Skeletal muscle satellite cell (primary cell): ENCODE measurements at regions not wholly inside any gene's neighbourhood (a gene's known extent, or its start where the extent isn't known, plus 50 kb on each side); places are given as distances from the start of the nearest gene placed in this dataset.
A peak's percentile ranks its signal among the peaks of the same experiment; 100 is the strongest.

Source experiments
- H3K27me3 ChIP-seq: 2 replicates; pipeline ENCODE4 v1.7.0; 2013; ENCODE audit warnings: low read length; ENCODE audit not compliant: control insufficient read depth, insufficient read depth
- H3K36me3 ChIP-seq: 2 replicates; pipeline ENCODE4 v1.7.0; 2013; ENCODE audit warnings: mild to moderate bottlenecking, control low read depth, low read length; ENCODE audit not compliant: insufficient read depth
- H3K4me1 ChIP-seq: 2 replicates; pipeline ENCODE4 v1.7.0; 2013; ENCODE audit warnings: low read length; ENCODE audit not compliant: control insufficient read depth, insufficient read depth
- H3K4me2 ChIP-seq: 2 replicates; pipeline ENCODE4 v1.7.0; 2013; ENCODE audit warnings: mild to moderate bottlenecking, low read length
- H3K4me3 ChIP-seq: 2 replicates; pipeline ENCODE4 v1.7.0; 2013; ENCODE audit warnings: low read length
- H3K9ac ChIP-seq: 2 replicates; pipeline ENCODE4 v1.7.0; 2013; ENCODE audit warnings: mild to moderate bottlenecking, low read depth, low read length, moderate library complexity
- H3K9me3 ChIP-seq: replicated peaks from 2 replicates; pipeline ENCODE4 v1.7.0; 2013; ENCODE audit warnings: mild to moderate bottlenecking, control low read depth, low read length

DNA sequence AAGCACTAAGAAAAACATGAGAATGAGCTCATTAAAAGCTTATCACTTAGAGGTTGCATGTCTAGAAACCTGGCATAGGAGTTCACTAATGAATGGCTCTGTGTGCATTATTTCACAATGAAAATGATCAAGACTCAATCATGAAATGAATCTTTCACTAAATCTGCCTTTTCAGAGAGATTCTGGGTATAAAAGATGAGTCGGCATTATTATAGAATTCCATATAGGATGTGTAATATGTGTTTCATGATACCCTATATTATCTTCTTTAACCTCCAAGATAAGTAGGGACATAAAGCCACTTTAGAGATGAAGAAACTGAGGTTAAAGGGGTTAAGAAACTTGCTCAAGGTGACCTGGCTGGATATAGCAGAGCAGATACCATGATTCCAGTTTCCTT, 368.1 kb downstream of the DUSP10 start:
- Histone ChIP-seq H3K36me3 (no peaks in the 10 kb centered on the region), H3K27me3 (no peaks in the 10 kb centered on the region), H3K4me1 (peaks cover under 1% of the 10 kb centered on the region), H3K9ac (no peak overlapping the region), H3K4me2 (no peak overlapping the region), H3K9me3 (no peaks in the 10 kb centered on the region), H3K4me3 (no peak overlapping the region)

DNA sequence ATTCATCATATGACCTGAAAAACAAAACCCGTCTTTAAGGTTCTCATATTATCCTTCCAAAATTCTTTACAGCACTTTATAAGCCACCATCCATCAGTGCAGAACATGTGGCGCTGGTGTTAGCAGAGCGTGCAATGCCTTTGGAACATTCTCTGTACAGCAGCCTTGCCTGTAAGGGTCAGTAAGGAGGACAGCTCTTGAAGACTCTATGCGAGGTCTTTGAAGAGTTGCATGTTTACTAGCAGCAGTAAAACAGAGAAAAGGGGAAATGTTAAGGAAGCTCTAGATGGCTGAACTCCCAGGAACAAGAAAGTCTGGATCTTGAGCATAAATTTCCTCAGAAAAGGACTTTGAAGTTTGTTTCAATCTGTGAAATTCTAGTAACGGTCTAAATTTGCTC, 365.6 kb downstream of the DUSP10 start:
- no peaks in the 10 kb centered on the region for H3K36me3 ChIP-seq

DNA sequence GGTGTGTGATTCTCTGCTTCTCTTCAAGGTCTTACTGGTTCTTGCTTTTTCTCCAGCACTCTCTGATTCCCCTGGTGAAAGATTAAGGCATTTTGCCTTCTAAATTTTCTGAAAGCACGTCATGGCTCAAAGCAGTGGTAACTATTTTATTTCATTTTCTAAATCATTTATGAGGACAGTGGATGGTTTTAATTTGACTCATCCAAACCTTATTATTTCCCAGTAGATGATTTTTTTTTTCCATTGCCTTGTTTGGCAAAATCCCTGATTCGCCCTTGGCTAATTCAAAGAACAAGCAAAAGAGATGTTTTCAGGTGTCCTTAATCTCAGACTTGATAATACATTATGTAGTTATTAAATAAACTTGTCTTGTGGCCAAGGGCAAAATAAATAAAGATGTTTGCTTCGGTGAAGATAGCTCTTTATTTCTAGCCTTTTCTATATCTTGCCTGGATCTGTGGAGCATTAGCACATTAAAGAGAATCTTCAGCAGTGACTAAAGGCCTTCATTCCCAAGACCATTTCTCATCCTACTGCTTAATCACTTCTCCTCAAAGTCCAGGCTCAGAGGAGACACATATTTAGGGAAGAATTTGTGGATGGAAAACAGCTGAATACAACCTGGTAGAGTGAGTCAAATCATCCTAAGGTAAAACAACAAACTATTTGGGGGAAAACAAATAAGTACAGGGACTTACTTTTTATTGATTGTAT, 359.8 kb downstream of the DUSP10 start:
- Histone ChIP-seq H3K4me2 (no peak overlapping the region), H3K36me3 (no peaks in the 10 kb centered on the region), H3K9me3 (no peaks in the 10 kb centered on the region), H3K9ac (no peak overlapping the region), H3K4me1 (no peaks in the 10 kb centered on the region), H3K4me3 (no peak overlapping the region), H3K27me3 (no peaks in the 10 kb centered on the region)

More for the DNA sequence above, 365.6 kb downstream of the DUSP10 start:
- H3K9ac ChIP-seq, result no peak overlapping the region
- H3K4me1 ChIP-seq, result no peaks in the 10 kb centered on the region
- no peak overlapping the region for H3K4me2 ChIP-seq
- no peaks in the 10 kb centered on the region for H3K9me3 ChIP-seq
- H3K4me3 ChIP-seq, result no peak overlapping the region
- H3K27me3 ChIP-seq, result no peaks in the 10 kb centered on the region

DNA sequence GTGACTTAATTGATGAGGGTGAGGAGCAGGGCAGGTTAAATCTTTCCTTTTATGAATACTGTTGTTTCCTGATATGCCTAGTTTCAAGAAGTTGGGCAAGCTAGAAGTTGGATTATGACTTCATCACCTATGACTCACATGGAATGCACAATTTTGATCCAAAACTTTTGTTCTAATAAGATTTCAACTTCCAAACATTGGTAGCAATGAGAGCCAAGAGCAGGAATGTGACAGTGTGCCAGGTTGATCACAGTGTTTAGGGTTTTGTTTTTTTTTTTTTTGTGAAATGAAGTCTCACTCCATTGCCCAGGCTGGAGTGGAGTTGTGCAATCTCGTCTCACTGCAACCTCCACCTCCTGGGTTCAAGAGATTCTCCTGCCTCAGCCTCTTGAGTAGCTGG, 349.4 kb downstream of the DUSP10 start:
- Histone ChIP-seq H3K27me3 (no peaks in the 10 kb centered on the region), H3K9me3 (no peaks in the 10 kb centered on the region), H3K36me3 (no peaks in the 10 kb centered on the region), H3K4me3 (no peak overlapping the region), H3K9ac (no peak overlapping the region), H3K4me1 (peaks cover 26% of the 10 kb centered on the region), H3K4me2 (no peak overlapping the region)

- Histone ChIP-seq H3K36me3 (no peaks in the 10 kb centered on the region), H3K9ac (peak overlapping the region; percentile 51), H3K4me2 (peak overlapping the region; percentile 11), H3K9me3 (no peaks in the 10 kb centered on the region), H3K4me3 (no peak overlapping the region), H3K4me1 (peaks cover 26% of the 10 kb centered on the region), H3K27me3 (no peaks in the 10 kb centered on the region)
Measured at GRCh38 chr1:221394011-221394544, 347.8 kb downstream of the DUSP10 start.

DNA sequence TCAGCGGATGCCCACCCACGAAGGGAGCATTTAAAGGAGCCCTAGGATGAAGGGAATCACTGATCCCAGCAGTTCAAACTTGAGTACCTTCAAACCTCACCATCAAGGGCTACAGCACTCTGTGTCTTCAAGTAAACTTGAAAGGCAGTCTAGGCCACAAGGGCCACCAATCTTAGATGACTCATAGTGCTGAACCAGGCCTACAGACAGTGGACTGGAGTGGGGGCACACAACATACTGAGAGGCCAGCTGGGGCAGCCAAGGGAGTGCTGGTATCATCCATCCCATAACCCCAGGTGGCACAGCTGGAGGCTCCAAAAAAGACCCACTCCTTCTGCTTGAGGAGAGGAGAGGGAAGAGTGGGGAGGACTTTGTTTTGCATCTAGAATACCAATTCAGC, 345.4 kb downstream of the DUSP10 start:
- H3K9me3 ChIP-seq, result no peaks in the 10 kb centered on the region
- no peak overlapping the region for H3K9ac ChIP-seq
- H3K4me3 ChIP-seq, result no peak overlapping the region

GRCh38 chr1:221397141-221397540, 344.7 kb downstream of the DUSP10 start:
- H3K9ac ChIP-seq, result no peak overlapping the region
- H3K4me3 ChIP-seq, result no peak overlapping the region
- H3K27me3 ChIP-seq, result no peaks in the 10 kb centered on the region
- no peaks in the 10 kb centered on the region for H3K36me3 ChIP-seq
- H3K4me2 ChIP-seq, result no peak overlapping the region
- peaks cover 24% of the 10 kb centered on the region for H3K4me1 ChIP-seq
- no peaks in the 10 kb centered on the region for H3K9me3 ChIP-seq

More for the DNA sequence above, 345.4 kb downstream of the DUSP10 start:
- no peaks in the 10 kb centered on the region for H3K27me3 ChIP-seq
- no peak overlapping the region for H3K4me2 ChIP-seq
- H3K4me1 ChIP-seq, result peaks cover 26% of the 10 kb centered on the region
- no peaks in the 10 kb centered on the region for H3K36me3 ChIP-seq

- H3K36me3 ChIP-seq, result no peaks in the 10 kb centered on the region
- H3K4me2 ChIP-seq, result no peak overlapping the region
- H3K27me3 ChIP-seq, result no peaks in the 10 kb centered on the region
- no peak overlapping the region for H3K4me3 ChIP-seq
- H3K9ac ChIP-seq, result no peak overlapping the region
- no peaks in the 10 kb centered on the region for H3K9me3 ChIP-seq
- peaks cover 21% of the 10 kb centered on the region for H3K4me1 ChIP-seq
Measured at GRCh38 chr1:221397606-221398005, 344.3 kb downstream of the DUSP10 start.

- Histone ChIP-seq H3K4me3 (no peak overlapping the region), H3K4me2 (no peak overlapping the region), H3K27me3 (no peaks in the 10 kb centered on the region), H3K4me1 (no peaks in the 10 kb centered on the region), H3K9me3 (no peaks in the 10 kb centered on the region), H3K9ac (no peak overlapping the region), H3K36me3 (no peaks in the 10 kb centered on the region)
Measured at GRCh38 chr1:221405146-221405545, 336.7 kb downstream of the DUSP10 start.

DNA sequence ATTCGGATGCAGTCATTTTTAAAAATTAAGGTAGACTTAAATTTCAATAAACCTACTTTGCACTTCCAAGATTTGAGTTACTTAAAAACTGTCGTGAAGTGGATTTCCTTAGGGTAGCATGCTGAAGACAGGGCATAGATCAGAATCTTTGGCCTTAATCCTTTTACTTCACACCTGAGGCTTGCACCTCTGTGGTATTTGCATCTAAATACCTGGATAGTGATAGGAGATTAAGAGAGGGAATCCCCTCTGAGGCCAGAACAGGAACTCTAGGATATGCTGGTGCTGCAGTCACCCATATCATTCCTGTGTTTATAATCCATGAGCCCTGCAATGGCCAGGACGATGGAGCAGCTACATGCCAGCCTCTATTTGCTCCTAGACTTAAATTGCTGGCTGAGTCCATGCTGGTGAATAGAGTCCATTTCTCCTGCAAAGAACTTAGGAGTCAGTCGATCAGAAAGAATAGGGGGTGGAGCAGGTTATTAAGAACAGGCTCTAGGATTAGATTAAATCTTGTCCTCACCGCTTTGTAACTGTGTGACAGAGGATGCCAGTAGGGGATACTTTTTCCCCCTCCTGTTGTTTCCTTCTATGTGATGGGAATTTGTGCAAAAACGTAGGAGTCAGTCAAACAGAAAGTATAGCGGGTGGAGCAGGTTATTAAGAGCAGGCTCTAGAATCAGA, 333.6 kb downstream of the DUSP10 start:
- Histone ChIP-seq H3K4me2 (no peak overlapping the region), H3K4me1 (no peaks in the 10 kb centered on the region), H3K27me3 (no peaks in the 10 kb centered on the region), H3K4me3 (no peak overlapping the region), H3K9ac (no peak overlapping the region), H3K36me3 (no peaks in the 10 kb centered on the region), H3K9me3 (no peaks in the 10 kb centered on the region)

DNA sequence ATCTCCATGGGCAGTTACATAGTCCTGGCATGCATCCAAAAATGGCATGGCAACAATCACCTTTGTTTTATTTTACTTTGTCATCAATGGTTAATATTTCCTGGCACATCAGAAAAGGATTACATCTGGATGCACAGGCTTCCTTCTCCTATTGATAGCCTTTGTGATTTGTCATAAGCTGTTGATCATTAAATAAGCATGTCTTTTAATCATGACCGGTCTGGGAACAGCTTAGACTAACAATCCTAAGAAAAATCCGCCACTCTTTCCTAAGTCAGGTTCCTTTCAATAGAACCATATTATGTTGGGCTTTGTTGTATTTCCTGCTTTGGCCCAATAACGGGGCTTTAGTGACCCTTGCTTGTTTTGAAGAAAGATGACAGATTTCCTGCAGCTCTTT, 330.6 kb downstream of the DUSP10 start:
- Histone ChIP-seq H3K4me3 (no peak overlapping the region), H3K9ac (no peak overlapping the region), H3K9me3 (no peaks in the 10 kb centered on the region), H3K4me2 (no peak overlapping the region), H3K36me3 (no peaks in the 10 kb centered on the region), H3K4me1 (no peaks in the 10 kb centered on the region), H3K27me3 (no peaks in the 10 kb centered on the region)
